ENCODE measurements at regions not wholly inside any gene's neighbourhood (a gene's known extent, or its start where the extent isn't known, plus 50 kb on each side); places are given as distances from the start of the nearest gene placed in this dataset.

- 39% methylated on average over 4 of the region's 4 CpGs for WGBS (ENCODE audit: insufficient coverage, insufficient replicate concordance, low lambda C conversion rate, missing lambda C conversion rate)
- Histone ChIP-seq H3K79me2 (ENCODE audit: control insufficient read depth, insufficient read depth, low read length) (no peaks in the 10 kb centered on the region), H3K27me3 (replicated peaks in 1 of 2; ENCODE audit: control insufficient read depth in 2 of 2, insufficient read depth in 2 of 2, low read length in 1 of 2) (peaks cover 6 to 8% of the 10 kb centered on the region in 2 experiments; a peak in 3 of 4 replicates), H3K4me3 (no peak overlapping the region), H3K9me3 (replicated peaks; ENCODE audit: control insufficient read depth, insufficient read depth, low read length) (no peaks in the 10 kb centered on the region), H3K9ac (ENCODE audit: control insufficient read depth, insufficient read depth, low read length) (no peak overlapping the region), H3K36me3 (ENCODE audit: control insufficient read depth in 2 of 2, insufficient read depth in 2 of 2, low read length in 1 of 2) (no peaks in the 10 kb centered on the region), H2AFZ (ENCODE audit: control insufficient read depth, low read depth, low read length) (no peak overlapping the region), H3K4me1 (ENCODE audit: control insufficient read depth, insufficient read depth, low read length) (no peaks in the 10 kb centered on the region), H4K20me1 (ENCODE audit: control insufficient read depth, insufficient read depth) (no peaks in the 10 kb centered on the region), H3K27ac (ENCODE audit: control insufficient read depth, insufficient read depth) (no peak overlapping the region), H3K4me2 (ENCODE audit: control insufficient read depth, insufficient read depth) (no peak overlapping the region)
- FAIRE-seq (no peak), ATAC-seq (no peak), DNase-seq (ENCODE audit: low read depth, low spot score) (no peak)
- SMC1A ChIA-PET (ENCODE audit: uncharacterized antibody, unreplicated experiment): no interaction called here
- BruUV-seq (replicated peaks): no TSS peak
- RAD21 ChIA-PET (ENCODE audit: unreplicated experiment): no interaction called here
- no peak for TF ChIP-seq CBFB (IDR thresholded peaks at IDR 0.05; ENCODE audit: low read depth)
- TF ChIP-seq ZBTB11 (CRISPR knock-in tag; IDR thresholded peaks at IDR 0.05): no peak
- TF ChIP-seq MYB (IDR thresholded peaks at IDR 0.05; ENCODE audit: borderline replicate concordance, low read depth, low read length): no peak
- TF ChIP-seq ZBTB4 (CRISPR knock-in tag; IDR thresholded peaks at IDR 0.05): no peak
- TF ChIP-seq, protein P1, sequence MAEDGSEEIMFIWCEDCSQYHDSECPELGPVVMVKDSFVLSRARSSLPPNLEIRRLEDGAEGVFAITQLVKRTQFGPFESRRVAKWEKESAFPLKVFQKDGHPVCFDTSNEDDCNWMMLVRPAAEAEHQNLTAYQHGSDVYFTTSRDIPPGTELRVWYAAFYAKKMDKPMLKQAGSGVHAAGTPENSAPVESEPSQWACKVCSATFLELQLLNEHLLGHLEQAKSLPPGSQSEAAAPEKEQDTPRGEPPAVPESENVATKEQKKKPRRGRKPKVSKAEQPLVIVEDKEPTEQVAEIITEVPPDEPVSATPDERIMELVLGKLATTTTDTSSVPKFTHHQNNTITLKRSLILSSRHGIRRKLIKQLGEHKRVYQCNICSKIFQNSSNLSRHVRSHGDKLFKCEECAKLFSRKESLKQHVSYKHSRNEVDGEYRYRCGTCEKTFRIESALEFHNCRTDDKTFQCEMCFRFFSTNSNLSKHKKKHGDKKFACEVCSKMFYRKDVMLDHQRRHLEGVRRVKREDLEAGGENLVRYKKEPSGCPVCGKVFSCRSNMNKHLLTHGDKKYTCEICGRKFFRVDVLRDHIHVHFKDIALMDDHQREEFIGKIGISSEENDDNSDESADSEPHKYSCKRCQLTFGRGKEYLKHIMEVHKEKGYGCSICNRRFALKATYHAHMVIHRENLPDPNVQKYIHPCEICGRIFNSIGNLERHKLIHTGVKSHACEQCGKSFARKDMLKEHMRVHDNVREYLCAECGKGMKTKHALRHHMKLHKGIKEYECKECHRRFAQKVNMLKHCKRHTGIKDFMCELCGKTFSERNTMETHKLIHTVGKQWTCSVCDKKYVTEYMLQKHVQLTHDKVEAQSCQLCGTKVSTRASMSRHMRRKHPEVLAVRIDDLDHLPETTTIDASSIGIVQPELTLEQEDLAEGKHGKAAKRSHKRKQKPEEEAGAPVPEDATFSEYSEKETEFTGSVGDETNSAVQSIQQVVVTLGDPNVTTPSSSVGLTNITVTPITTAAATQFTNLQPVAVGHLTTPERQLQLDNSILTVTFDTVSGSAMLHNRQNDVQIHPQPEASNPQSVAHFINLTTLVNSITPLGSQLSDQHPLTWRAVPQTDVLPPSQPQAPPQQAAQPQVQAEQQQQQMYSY (CRISPR knock-in tag; IDR thresholded peaks at IDR 0.05): no peak
- TF ChIP-seq ZNF207 (IDR thresholded peaks at IDR 0.05; ENCODE audit: borderline replicate concordance): no peak
- POLR2A ChIA-PET: no interaction called here
- in situ Hi-C loops (cut with MboI) (no loop called here), intact Hi-C loops (cut with micrococcal nuclease; ENCODE audit: unreplicated experiment) (no loop called here)
- CTCF ChIA-PET: no interaction called here
Observed at GRCh38 chr7:45240926-45241325, 83.3 kb downstream of the RAMP3 start.

Measured in GM12878 (cell line).